ENCODE measurements at regions not wholly inside any gene's neighbourhood (a gene's known extent, or its start where the extent isn't known, plus 50 kb on each side); places are given as distances from the start of the nearest gene placed in this dataset.

- TF ChIP-seq EZH2 (IDR thresholded peaks at IDR 0.05; ENCODE audit: insufficient read depth, poor library complexity, severe bottlenecking) (no peak), EZH2phosphoT487 (IDR thresholded peaks at IDR 0.05; ENCODE audit: insufficient read depth, low read depth) (no peak)
Measured at GRCh38 chr7:124124201-124124600, 91.3 kb upstream of the TMEM229A start.

Measured in GM23248 (cell line).